Heart left ventricle (tissue), 13 donors: ENCODE measurements at regions not wholly inside any gene's neighbourhood (a gene's known extent, or its start where the extent isn't known, plus 50 kb on each side); places are given as distances from the start of the nearest gene placed in this dataset.

ENCODE experiments used
- CTCF ChIP-seq, 12 donors: fragments of 200-600 bp; sonication (generic) in 4 of 12; IDR thresholded peaks; one replicate each; pipeline versions ENCODE4 v1.5.0 to v1.8.0; 2018 to 2022; ENCODE audit warnings: antibody characterized with exemption in 12 of 12, mild to moderate bottlenecking in 5 of 12
- POLR2A ChIP-seq, 2 donors: fragments of 450-650 bp; IDR thresholded peaks; one replicate each; pipeline ENCODE4 v1.6.1; 2017; ENCODE audit warnings: antibody characterized with exemption in 2 of 2, mild to moderate bottlenecking in 2 of 2, moderate library complexity in 2 of 2
- donor health status: ischemic (EF 13 %, LVEDD 7.1; RV severe dilation, severe dysfunction).
- donor health status: DM: no; HTN: yes; CAD: no.
- donor health status: DM: no; HTN: no; CAD: no.
- donor health status: ischemic (EF 25% LVEDD 6.9; RV normal size, moderate dysfunction).
- donor health status: ischemic (EF 25% LVEDD 5.7; RV mildly dilated, moderate dysfunction).
- donor health status: ischemic (EF 35%, LVEDD 5.7; RV mildly dilated, moderate dysfunction).
- donor health status: nonischemic (EF 11% LVEDD 7.7; RV severe dilation, severe dysfunction).
- donor health status: DM: yes; HTN: yes; CAD: no.
- donor health status: PGD.
- donor health status: ischemic (EF 29% LVEDD 5.4; RV normal size, mild dysfunction).
- donor health status: nonischemic (EF 23%, LVEDD 6.1; RV moderate dilation, normal function).

GRCh38 chr6:163886428-163886827, 471.9 kb downstream of the QKI start:
- TF ChIP-seq CTCF (IDR thresholded peaks at IDR 0.05) (no peak), POLR2A (IDR thresholded peaks at IDR 0.05) (no peak)
